GM19239 (cell line): ENCODE measurements at regions not wholly inside any gene's neighbourhood (a gene's known extent, or its start where the extent isn't known, plus 50 kb on each side); places are given as distances from the start of the nearest gene placed in this dataset.

Experiments used
- DNase-seq: peaks from one replicate; pipeline ENCODE4 v3.0.0; 2011; ENCODE audit warnings: low spot score; ENCODE audit not compliant: insufficient read length
- FAIRE-seq: peaks from 2 replicates; lab custom pipeline; 2011; peaks lifted over from hg19 to GRCh38; lab: Jason Lieb, UNC

GRCh38 chr4:136962868-136963267, 569.4 kb downstream of the PCDH18 start:
- no peak for FAIRE-seq
- no peak for DNase-seq

GRCh38 chr4:136946307-136946907, 585.9 kb downstream of the PCDH18 start:
- FAIRE-seq (no peak), DNase-seq (no peak)

- no peak for FAIRE-seq
- DNase-seq, result no peak
Measured at GRCh38 chr4:136939781-136940180, 592.5 kb downstream of the PCDH18 start.

- FAIRE-seq, result no peak
- DNase-seq, result no peak
Measured at GRCh38 chr4:136935871-136936270, 596.4 kb downstream of the PCDH18 start.

GRCh38 chr4:136935305-136935704, 597.0 kb downstream of the PCDH18 start:
- FAIRE-seq (no peak), DNase-seq (no peak)

- no peak for DNase-seq
- no peak for FAIRE-seq
Measured at GRCh38 chr4:136934601-136935000, 597.7 kb downstream of the PCDH18 start.

- no peak for FAIRE-seq
- DNase-seq, result no peak
Measured at GRCh38 chr4:136931781-136932180, 600.5 kb downstream of the PCDH18 start.

GRCh38 chr4:136928957-136929411, 603.3 kb downstream of the PCDH18 start:
- DNase-seq (no peak), FAIRE-seq (no peak)

GRCh38 chr4:136927172-136927571, 605.1 kb downstream of the PCDH18 start:
- FAIRE-seq (no peak), DNase-seq (no peak)

- FAIRE-seq (no peak), DNase-seq (no peak)
Measured at GRCh38 chr4:136925203-136925602, 607.1 kb downstream of the PCDH18 start.

- DNase-seq (no peak), FAIRE-seq (no peak)
Measured at GRCh38 chr4:136922066-136922465, 610.2 kb downstream of the PCDH18 start.

- FAIRE-seq (no peak), DNase-seq (no peak)
Measured at GRCh38 chr4:136920092-136920881, 612.0 kb downstream of the PCDH18 start.

- FAIRE-seq (no peak), DNase-seq (no peak)
Measured at GRCh38 chr4:136918772-136919171, 613.5 kb downstream of the PCDH18 start.

- no peak for DNase-seq
- FAIRE-seq, result no peak
Measured at GRCh38 chr4:136917312-136918110, 614.8 kb downstream of the PCDH18 start.

- no peak for FAIRE-seq
- DNase-seq, result no peak
Measured at GRCh38 chr4:136909626-136910025, 622.7 kb downstream of the PCDH18 start.

- DNase-seq (no peak), FAIRE-seq (no peak)
Measured at GRCh38 chr4:136908122-136908521, 624.2 kb downstream of the PCDH18 start.

- FAIRE-seq (no peak), DNase-seq (no peak)
Measured at GRCh38 chr4:136900696-136901095, 631.6 kb downstream of the PCDH18 start.

GRCh38 chr4:136898590-136899248, 633.6 kb downstream of the PCDH18 start:
- DNase-seq, result no peak
- no peak for FAIRE-seq

GRCh38 chr4:136893573-136893972, 638.7 kb downstream of the PCDH18 start:
- DNase-seq, result no peak
- FAIRE-seq, result no peak

GRCh38 chr4:136881666-136882065, 650.6 kb downstream of the PCDH18 start:
- DNase-seq (no peak), FAIRE-seq (no peak)
